ENCODE measurements at regions not wholly inside any gene's neighbourhood (a gene's known extent, or its start where the extent isn't known, plus 50 kb on each side); places are given as distances from the start of the nearest gene placed in this dataset.

- no peak for TF ChIP-seq E2F1 (CRISPR knock-in tag; IDR thresholded peaks at IDR 0.05)
- TF ChIP-seq CTCF (IDR thresholded peaks at IDR 0.05), result no peak
- TF ChIP-seq ATF3 (CRISPR knock-in tag; conservative IDR thresholded peaks at IDR 0.05), result no peak
- no peak for TF ChIP-seq ZSCAN18 (CRISPR knock-in tag; IDR thresholded peaks at IDR 0.05)
- TF ChIP-seq FOXJ3 (CRISPR knock-in tag; IDR thresholded peaks at IDR 0.05; ENCODE audit: borderline replicate concordance), result no peak
- no peak for TF ChIP-seq ZNF121 (CRISPR knock-in tag; IDR thresholded peaks at IDR 0.05)
- TF ChIP-seq ATF1 (CRISPR knock-in tag; IDR thresholded peaks at IDR 0.05), result no peak
- no peak for TF ChIP-seq ZNF512 (CRISPR knock-in tag; IDR thresholded peaks at IDR 0.05; ENCODE audit: borderline replicate concordance)
- TF ChIP-seq ZBTB43 (CRISPR knock-in tag; IDR thresholded peaks at IDR 0.05), result no peak
- TF ChIP-seq SP1 (CRISPR knock-in tag; conservative IDR thresholded peaks at IDR 0.05), result no peak
- TF ChIP-seq GABPB1 (CRISPR knock-in tag; IDR thresholded peaks at IDR 0.05), result no peak
Observed at GRCh38 chr1:181905944-181906597, 155.4 kb downstream of the ZNF648 start.

Data from WTC11 (cell line).